C4-2B (cell line): ENCODE measurements at regions not wholly inside any gene's neighbourhood (a gene's known extent, or its start where the extent isn't known, plus 50 kb on each side); places are given as distances from the start of the nearest gene placed in this dataset.

Experiments
- H3K27ac ChIP-seq: fragments of 450-650 bp; 2 replicates; pipeline ENCODE4 v1.5.1; 2017
- ZFX ChIP-seq: fragments of 450-650 bp; IDR thresholded peaks from 2 replicates; pipeline ENCODE4 v1.6.1; 2017
- TF ChIP-seq, protein P1 (sequence below): fragments of 450-650 bp; conservative IDR thresholded peaks from 2 replicates; pipeline ENCODE4 v1.5.1; 2017; ENCODE audit warnings: mild to moderate bottlenecking

DNA sequence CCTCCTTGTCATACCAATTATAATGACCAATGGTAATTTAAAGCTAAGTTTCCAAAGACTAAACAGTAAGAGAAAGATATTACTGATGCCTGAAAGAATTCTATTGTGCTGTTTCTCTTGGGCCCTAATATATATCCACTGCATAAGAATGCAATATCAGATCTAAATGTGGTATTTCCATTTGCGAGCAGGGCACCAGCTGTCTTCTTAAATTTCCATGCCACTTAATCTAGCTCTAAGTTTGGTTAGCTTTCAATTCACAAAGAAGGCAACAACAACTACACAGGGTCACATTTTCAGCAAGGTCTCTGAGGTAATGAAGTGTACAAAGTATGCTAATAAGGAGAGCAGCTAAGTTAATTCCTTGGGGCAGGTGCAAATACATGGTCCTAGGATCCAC is 315.7 kb downstream of the GPR37 start:
- no peak overlapping the region for H3K27ac ChIP-seq
- TF ChIP-seq, protein P1, sequence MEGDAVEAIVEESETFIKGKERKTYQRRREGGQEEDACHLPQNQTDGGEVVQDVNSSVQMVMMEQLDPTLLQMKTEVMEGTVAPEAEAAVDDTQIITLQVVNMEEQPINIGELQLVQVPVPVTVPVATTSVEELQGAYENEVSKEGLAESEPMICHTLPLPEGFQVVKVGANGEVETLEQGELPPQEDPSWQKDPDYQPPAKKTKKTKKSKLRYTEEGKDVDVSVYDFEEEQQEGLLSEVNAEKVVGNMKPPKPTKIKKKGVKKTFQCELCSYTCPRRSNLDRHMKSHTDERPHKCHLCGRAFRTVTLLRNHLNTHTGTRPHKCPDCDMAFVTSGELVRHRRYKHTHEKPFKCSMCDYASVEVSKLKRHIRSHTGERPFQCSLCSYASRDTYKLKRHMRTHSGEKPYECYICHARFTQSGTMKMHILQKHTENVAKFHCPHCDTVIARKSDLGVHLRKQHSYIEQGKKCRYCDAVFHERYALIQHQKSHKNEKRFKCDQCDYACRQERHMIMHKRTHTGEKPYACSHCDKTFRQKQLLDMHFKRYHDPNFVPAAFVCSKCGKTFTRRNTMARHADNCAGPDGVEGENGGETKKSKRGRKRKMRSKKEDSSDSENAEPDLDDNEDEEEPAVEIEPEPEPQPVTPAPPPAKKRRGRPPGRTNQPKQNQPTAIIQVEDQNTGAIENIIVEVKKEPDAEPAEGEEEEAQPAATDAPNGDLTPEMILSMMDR = no peak
- no peak for TF ChIP-seq ZFX

DNA sequence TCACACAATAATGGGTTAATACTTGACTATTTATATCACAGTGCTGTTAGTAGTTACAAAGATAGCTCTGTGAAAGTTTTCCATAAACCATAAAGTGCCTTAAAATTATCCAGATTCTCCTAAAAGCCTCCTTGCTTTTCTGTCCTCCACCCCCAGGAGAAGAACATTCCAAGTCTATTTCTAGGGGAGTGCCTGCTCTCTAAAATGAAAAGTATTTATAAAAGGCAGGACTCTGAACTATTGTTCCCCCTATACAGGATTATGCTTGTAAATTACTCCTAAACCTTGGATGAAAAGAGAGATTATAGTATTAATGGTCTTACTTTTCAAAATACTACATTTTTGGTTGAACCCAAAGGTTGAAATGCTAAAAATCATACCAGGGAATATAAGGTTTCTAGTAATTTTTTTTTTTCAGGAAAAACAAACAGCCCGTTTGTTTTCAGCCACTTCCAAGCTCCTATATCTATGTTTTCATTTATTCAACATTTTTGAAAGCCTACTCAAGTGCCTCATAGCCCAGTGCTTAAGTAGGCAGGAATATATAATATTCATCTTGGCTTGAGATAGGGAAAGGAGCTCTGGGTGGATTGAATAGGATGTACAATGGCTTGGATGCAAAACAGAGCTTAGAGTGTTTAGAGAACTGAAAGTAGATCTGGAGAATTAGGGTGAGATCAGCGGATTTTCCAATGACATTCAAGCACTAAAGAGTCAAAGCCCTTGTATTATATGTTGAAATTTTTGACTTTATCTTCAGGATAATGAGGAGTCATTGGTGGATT is 320.7 kb downstream of the GPR37 start:
- no peak for TF ChIP-seq ZFX
- H3K27ac ChIP-seq = no peak overlapping the region

DNA sequence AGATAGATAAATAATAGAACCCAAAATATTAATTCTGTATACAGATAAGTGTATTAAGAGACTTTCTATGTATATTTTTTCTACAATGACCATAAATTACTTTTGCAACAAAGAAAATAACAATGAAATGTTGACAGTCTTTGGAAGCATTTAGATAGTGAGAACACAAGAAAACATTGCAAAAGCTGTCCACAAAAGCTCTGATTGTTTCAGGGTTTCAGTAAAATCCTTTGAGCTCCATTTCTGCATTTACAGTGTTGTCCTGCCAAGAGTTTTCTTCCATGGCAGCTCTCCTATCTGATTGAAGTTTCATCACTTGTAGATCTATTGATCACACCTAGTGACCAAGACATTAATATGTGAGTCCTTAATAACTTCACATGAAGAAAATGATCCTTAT is 321.8 kb downstream of the GPR37 start:
- TF ChIP-seq, protein P1 = no peak
- no peak for TF ChIP-seq ZFX
- H3K27ac ChIP-seq = no peak overlapping the region

DNA sequence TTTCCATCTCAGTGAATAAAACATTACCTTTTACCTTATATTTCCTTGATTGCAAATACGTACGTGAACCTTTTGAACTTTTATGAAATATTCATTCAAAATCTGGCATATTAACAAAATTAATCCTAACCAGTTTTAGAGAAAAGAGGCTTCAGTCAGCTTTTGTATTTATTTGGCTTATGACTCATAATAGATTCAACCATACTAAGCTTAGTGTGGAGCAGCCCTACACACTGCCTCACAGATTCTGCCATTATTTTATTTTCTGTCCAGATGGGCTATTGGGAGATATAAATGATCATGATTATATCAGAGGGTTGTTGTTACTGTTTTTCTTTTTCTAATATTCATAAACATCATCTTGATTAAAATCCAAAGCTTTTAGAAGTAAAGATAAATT is 325.5 kb downstream of the GPR37 start:
- H3K27ac ChIP-seq = no peak overlapping the region
- TF ChIP-seq ZFX = no peak
- TF ChIP-seq, protein P1 = no peak

DNA sequence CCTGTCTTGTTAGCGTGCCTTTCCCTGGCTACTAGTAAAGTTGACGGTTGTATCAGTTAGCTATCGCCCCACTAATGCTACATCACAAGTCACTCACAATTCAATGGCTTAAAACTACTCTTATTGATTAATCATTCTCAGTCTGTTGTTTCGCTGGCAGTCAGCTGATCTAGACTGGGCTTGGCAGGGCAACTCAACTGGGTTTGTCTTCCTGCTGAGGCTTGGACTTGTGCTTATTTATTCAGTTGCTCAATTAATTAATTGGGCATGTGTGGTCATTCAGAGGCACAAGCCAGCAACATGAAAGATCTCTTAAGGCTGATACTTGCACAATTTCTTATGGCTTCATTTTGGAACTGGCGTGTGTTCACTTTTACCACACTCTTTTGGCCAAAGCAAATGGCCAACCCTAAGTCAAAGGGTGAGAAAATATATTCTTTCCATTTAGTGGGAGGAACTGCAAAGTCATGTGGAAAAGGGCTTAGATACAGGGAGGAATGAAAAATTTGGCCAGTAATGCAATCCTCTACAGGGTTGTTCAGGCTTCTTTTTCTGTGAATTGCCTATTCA is 333.5 kb downstream of the GPR37 start:
- no peak overlapping the region for H3K27ac ChIP-seq
- TF ChIP-seq ZFX = no peak
- TF ChIP-seq, protein P1 = no peak

DNA sequence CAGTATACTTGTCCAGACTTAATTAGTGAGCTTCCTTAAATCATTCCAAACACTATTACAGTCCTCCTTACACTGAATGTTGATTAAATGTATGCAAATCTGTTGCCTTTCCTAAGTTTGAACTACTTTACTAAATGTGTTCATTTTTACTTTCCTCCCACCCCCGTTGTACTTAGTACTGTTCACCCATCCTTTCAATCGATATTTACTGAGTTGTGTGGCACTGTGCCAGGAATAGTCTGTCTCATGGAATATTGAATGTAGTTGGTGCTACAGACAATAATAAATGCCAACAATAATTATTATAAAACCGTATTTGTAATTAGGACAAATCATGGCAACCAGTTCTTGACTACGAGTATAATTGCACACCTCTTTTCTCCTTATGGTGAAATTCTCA is 335.7 kb downstream of the GPR37 start:
- no peak overlapping the region for H3K27ac ChIP-seq
- no peak for TF ChIP-seq ZFX
- TF ChIP-seq, protein P1 = no peak

DNA sequence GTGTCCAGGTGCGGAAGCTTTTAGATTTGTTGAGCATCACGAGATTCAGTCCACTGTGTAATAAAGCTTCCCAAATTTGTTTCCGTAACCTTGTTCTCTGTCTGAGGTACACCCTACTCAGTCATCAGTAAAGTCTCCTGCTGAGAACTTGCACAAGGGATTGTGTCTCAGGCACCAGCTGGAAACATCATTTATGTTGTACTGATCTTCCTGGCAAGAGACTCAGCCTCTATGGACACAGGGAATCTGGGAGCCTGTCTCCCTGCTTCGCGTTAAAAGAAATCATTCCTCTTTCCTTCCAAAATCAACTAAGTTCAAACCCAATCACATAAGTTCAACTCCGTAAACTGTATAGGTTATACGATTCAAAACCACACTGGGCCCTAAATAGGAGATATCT is 336.8 kb downstream of the GPR37 start:
- H3K27ac ChIP-seq = no peak overlapping the region
- TF ChIP-seq, protein P1 = no peak
- TF ChIP-seq ZFX = no peak

DNA sequence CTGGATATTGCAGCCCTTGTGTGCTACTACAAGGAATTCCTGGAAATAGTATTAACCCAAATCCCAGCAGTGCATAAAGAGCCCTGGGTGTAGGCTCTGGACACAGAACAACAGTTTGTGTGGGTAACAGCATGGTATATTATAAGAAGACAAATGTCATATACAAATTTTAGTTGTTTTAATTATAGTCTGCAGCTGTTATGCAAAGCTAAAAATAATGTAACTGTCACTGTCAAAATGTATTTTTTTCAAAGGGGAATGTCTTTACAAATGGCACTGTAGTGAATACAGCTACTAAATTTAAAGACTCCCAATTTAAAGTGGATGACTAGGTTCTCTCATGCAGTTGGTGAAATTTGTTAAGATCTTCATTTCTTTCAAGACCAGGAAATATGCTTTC is 339.0 kb downstream of the GPR37 start:
- TF ChIP-seq, protein P1 = no peak
- TF ChIP-seq ZFX = no peak
- H3K27ac ChIP-seq = no peak overlapping the region
